Astrocyte of the cerebellum (primary cell): ENCODE measurements at regions not wholly inside any gene's neighbourhood (a gene's known extent, or its start where the extent isn't known, plus 50 kb on each side); places are given as distances from the start of the nearest gene placed in this dataset.

Experiments used
- DNase-seq: peaks from one replicate; pipeline ENCODE4 v3.0.0-alpha.2; 2011; ENCODE audit warnings: low read depth
- H3K4me3 ChIP-seq: 2 replicates; pipeline ENCODE4 v1.5.1; 2011; ENCODE audit warnings: mild to moderate bottlenecking, low read depth, low read length, moderate library complexity
- in situ Hi-C: cut with HindIII; loops from 2 replicates; pipeline ENCODE4 v1.10.0; 2017; ENCODE audit warnings: low sequenced_read_pairs
- TF ChIP-seq, protein P1 (sequence below): IDR thresholded peaks from 2 replicates; pipeline ENCODE4 v1.5.1; 2012; ENCODE audit warnings: low read length, low read depth, moderate library complexity, mild to moderate bottlenecking; ENCODE audit errors: missing control alignments

DNA sequence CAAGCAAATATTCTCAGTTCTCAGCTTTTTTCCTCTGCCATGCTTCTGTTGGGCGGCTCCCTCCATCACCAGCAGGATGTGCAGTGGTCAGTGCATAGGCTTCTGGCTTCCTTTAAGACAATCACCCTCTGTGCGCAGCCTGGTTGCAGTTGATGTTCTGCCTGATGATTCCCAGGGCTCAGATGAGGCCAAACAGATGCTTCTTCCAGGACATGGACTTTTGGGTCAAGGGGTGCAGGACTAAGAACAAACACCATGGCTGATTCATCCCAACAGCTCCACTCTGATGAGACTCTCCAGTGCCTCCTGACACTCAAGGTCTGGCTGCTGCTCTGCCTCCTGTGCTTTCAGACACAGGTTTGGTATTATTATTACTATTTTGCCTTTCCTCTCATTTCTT is 554.8 kb upstream of the CDH4 start:
- DNase-seq = no peak
- TF ChIP-seq, protein P1, sequence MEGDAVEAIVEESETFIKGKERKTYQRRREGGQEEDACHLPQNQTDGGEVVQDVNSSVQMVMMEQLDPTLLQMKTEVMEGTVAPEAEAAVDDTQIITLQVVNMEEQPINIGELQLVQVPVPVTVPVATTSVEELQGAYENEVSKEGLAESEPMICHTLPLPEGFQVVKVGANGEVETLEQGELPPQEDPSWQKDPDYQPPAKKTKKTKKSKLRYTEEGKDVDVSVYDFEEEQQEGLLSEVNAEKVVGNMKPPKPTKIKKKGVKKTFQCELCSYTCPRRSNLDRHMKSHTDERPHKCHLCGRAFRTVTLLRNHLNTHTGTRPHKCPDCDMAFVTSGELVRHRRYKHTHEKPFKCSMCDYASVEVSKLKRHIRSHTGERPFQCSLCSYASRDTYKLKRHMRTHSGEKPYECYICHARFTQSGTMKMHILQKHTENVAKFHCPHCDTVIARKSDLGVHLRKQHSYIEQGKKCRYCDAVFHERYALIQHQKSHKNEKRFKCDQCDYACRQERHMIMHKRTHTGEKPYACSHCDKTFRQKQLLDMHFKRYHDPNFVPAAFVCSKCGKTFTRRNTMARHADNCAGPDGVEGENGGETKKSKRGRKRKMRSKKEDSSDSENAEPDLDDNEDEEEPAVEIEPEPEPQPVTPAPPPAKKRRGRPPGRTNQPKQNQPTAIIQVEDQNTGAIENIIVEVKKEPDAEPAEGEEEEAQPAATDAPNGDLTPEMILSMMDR = no peak
- no peak overlapping the region for H3K4me3 ChIP-seq
- in situ Hi-C loops = no loop called here

DNA sequence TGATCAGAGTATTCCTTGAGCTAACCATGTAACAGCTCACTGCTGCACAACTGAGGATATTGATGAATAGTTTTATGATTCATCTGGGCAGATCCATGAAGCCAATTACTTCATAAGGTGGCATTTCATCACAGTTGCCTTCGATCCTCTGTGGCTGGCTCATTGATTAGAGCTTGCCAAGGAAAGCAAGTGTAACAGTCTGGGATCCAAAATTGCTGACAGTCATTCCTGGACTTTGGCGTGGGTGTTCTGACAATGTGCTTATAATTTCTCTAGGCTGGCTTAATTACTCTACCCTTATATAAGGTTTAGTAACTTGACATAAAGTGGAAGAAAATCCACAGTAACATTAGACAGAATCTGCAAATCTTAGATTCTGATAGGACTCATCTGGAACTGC is 551.3 kb upstream of the CDH4 start:
- no peak for DNase-seq
- H3K4me3 ChIP-seq = no peak overlapping the region
- in situ Hi-C loops = no loop called here
- TF ChIP-seq, protein P1 = no peak

DNA sequence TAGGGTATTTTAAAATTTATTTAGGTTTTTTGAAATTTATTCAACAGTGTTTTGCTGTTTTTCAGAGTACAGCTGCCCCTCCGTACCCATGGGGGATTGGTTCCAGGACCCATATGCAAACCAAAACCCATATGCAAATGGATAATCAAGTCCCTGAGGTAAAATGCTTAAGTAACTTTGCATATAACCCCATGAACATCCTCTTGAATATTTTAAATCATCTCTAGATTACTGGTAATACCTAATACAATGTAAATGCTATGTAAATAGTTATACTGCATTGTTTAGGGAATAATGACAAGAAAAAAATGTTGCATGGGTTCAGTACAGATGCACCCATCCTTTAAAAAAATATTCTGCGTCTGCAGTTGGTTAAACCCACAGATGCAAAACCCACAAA is 547.9 kb upstream of the CDH4 start:
- in situ Hi-C loops = no loop called here
- DNase-seq = no peak
- TF ChIP-seq, protein P1 = no peak
- H3K4me3 ChIP-seq = no peak overlapping the region

DNA sequence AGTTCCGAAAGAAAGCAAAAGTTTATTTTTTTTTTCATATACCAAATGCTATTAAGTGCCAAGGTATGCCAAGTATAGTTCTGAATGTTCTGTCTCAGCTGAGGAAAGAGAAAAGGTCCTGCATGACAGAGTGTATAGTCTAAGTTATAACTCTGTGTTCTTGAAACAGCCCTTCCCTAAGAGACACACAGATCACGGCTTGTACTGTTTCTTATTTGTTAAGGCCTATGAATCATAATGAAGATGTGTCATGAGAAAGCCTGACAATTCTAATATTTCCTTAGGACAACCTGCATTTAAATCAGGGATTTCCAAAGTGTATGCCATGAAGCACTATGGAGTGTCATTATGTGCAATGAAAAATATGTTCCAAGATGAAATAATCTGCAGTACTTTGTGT is 538.7 kb upstream of the CDH4 start:
- no peak for DNase-seq
- in situ Hi-C loops = no loop called here
- TF ChIP-seq, protein P1 = no peak
- no peak overlapping the region for H3K4me3 ChIP-seq

DNA sequence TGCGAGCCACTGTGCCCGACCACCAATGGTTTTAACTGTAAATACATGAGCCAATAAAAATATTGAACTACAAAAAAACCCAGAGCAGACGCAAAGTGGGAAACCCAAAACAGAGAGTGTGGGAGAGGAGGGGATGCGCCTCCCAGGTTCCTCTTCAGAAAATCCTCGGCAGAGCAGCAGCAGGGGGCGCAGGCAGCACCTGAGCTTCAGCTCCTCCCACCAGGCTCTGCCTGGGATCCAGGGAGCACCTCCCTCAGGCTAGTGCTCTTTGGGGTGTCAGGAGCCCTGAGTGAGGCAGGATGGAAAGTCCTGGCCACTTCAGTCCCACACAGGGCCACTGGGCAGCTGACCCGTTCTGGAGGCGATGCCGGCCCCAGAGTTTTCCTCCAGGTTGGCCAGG is 536.9 kb upstream of the CDH4 start:
- TF ChIP-seq, protein P1 = no peak
- H3K4me3 ChIP-seq = no peak overlapping the region
- DNase-seq = no peak
- in situ Hi-C loops = no loop called here

DNA sequence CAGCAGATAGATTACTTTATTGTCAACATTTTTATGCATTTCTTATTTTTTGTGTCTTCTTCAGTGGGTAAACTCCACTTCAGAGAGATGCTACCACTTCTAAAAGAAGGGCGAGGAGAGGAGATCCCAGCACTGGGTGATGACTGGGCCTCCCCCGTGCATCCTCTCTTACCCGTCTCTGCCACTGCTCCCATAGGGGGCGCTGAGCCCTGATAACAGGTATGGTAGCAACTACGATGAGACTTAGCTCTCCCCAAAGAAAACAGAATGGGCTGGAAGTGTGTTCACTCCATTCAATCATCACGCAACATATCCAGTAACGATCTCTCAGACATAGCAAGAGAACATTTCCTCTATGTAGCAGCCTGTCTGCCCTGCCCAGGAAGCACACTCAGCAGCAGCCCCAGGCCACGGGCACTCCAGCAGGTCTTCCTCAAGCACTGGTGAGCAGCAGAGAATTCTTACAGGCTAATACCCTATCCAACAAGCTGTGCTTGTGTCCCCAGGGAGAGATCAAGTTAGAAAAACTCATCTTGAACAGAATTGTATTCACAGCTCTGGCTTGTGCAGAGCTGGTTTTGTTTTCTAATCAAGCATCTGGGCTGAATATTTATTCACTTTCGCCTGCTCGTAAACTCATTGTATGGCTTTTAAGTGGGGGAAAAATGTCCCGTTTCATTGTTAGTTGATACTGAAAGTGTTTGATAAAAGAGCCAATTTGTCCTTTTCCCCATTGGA is 533.1 kb upstream of the CDH4 start:
- DNase-seq = no peak
- TF ChIP-seq, protein P1 = no peak
- in situ Hi-C loops = no loop called here
- no peak overlapping the region for H3K4me3 ChIP-seq
